Caco-2 (cell line): ENCODE measurements at regions not wholly inside any gene's neighbourhood (a gene's known extent, or its start where the extent isn't known, plus 50 kb on each side); places are given as distances from the start of the nearest gene placed in this dataset.
"Not testable (repeated sequence)": the region's sequence is repeated elsewhere in the genome, so short reads cannot be mapped to it uniquely, and the experiment has no call there.

ENCODE experiments used
- BruUV-seq: library from RNA; stranded (reverse); fragments of 400-500 nt; replicated peaks from 2 replicates; lab custom pipeline; 2021; lab: Mats Ljungman, UMichigan
- CTCF ChIA-PET: fragments of 300-600 bp; sonication (Branson Sonifier 250); formaldehyde crosslinking; loops from one replicate; lab custom pipeline; 2022; ENCODE audit warnings: antibody characterized with exemption; lab: Charles Lee
- POLR2A ChIA-PET: fragments of 300-600 bp; sonication (Branson Sonifier 250); formaldehyde crosslinking; loops from one replicate; lab custom pipeline; 2022; ENCODE audit warnings: antibody characterized with exemption; lab: Charles Lee
- DNase-seq, 2 experiments: peaks; one replicate each; pipeline versions ENCODE4 v3.0.0 to v3.0.0-alpha.2; 2020 to 2022
- H3K27me3 ChIP-seq: replicated peaks from 2 replicates; pipeline ENCODE4 v1.6.0; 2011; ENCODE audit warnings: low read length; ENCODE audit not compliant: control insufficient read depth, insufficient read depth
- H3K36me3 ChIP-seq: 2 replicates; pipeline ENCODE4 v1.5.1; 2011; ENCODE audit warnings: low read length; ENCODE audit not compliant: control insufficient read depth, insufficient read depth
- H3K4me1 ChIP-seq: fragments of 250-450 bp; sonication (Bioruptor Pico); 2 replicates; pipeline ENCODE4 v1.5.1; 2020; ENCODE audit warnings: mild to moderate bottlenecking
- H3K4me3 ChIP-seq: 2 replicates; pipeline ENCODE4 v1.5.1; 2011; ENCODE audit warnings: low read depth, mild to moderate bottlenecking, control low read depth, low read length
- H3K9me3 ChIP-seq: fragments of 250-450 bp; sonication (Bioruptor Pico); 2 replicates; pipeline ENCODE4 v1.5.1; 2020; ENCODE audit warnings: mild to moderate bottlenecking, moderate library complexity
- H3K27ac Mint-ChIP-seq: one replicate; pipeline ENCODE4 v1.8.0; 2022; ENCODE audit warnings: mixed read lengths; ENCODE audit not compliant: unreplicated experiment
- H3K27me3 Mint-ChIP-seq: one replicate; pipeline ENCODE4 v1.8.0; 2022; ENCODE audit warnings: mixed read lengths; ENCODE audit not compliant: insufficient read depth, unreplicated experiment
- H3K36me3 Mint-ChIP-seq: one replicate; pipeline ENCODE4 v1.8.0; 2022; ENCODE audit warnings: mild to moderate bottlenecking, mixed read lengths; ENCODE audit not compliant: insufficient read depth, unreplicated experiment
- H3K4me1 Mint-ChIP-seq: one replicate; pipeline ENCODE4 v1.8.0; 2022; ENCODE audit warnings: low read depth, mixed read lengths; ENCODE audit not compliant: unreplicated experiment
- H3K4me3 Mint-ChIP-seq: one replicate; pipeline ENCODE4 v1.8.0; 2022; ENCODE audit warnings: mild to moderate bottlenecking, moderate library complexity, mixed read lengths; ENCODE audit not compliant: unreplicated experiment
- H3K9me3 Mint-ChIP-seq: one replicate; pipeline ENCODE4 v1.8.0; 2022; ENCODE audit warnings: mixed read lengths; ENCODE audit not compliant: unreplicated experiment
- CTCF ChIP-seq, 2 experiments: fragments of 200-600 bp in 1 of 2; IDR thresholded peaks; 1 replicate in 1 of 2; 2 replicates in 1 of 2; pipeline versions ENCODE4 v1.5.1 to v1.8.0; 2011 to 2022; ENCODE audit warnings: antibody characterized with exemption in 1 of 2, control low read depth in 1 of 2, inconsistent platforms in 1 of 2, low read depth in 1 of 2, low read length in 1 of 2, mild to moderate bottlenecking in 1 of 2, moderate library complexity in 1 of 2; ENCODE audit not compliant: insufficient read depth in 1 of 2, severe bottlenecking in 1 of 2, unreplicated experiment in 1 of 2
- intact Hi-C: fragments of 100-400 bp; cut with micrococcal nuclease; formaldehyde crosslinking; loops from one replicate; pipeline ENCODE4 v1.10.0; 2022; ENCODE audit not compliant: unreplicated experiment

- CTCF ChIA-PET, POLR2A ChIA-PET, H3K27ac Mint-ChIP-seq, intact Hi-C loops, H3K9me3 ChIP-seq, H3K27me3 ChIP-seq, H3K36me3 ChIP-seq, H3K4me3 ChIP-seq, DNase-seq, H3K27me3 Mint-ChIP-seq, H3K4me1 ChIP-seq, BruUV-seq, H3K9me3 Mint-ChIP-seq, H3K4me1 Mint-ChIP-seq, H3K4me3 Mint-ChIP-seq, H3K36me3 Mint-ChIP-seq: not testable (repeated sequence)
Observed at GRCh38 chr2:94737736-94738342, 133.4 kb upstream of the TEKT4 start.

DNA sequence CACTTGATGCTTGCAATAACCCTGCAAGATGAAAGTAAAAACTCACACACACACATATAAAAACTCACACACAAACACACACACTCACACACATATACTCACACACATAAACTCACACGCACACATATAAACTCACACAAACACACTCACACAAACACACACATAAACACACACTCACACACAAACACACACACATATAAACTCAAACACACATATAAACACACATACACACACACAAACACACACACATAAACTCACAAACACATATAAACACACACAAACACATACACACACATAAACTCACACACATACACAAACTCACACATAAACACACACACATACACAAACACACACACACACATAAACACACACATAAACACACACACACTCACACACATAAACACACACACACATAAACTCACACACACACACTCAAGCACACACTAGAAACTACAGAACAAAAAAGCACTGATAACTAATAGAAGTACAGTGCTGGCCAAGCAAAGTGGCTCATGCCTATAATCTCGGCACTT lies 117.7 kb upstream of the TEKT4 start:
- no TSS peak for BruUV-seq
- peaks cover 11% of the 10 kb centered on the region for H3K27me3 Mint-ChIP-seq
- Histone ChIP-seq H3K4me1 (no peaks in the 10 kb centered on the region), H3K4me3 (no peak overlapping the region), H3K9me3 (no peaks in the 10 kb centered on the region), H3K27me3 (no peaks in the 10 kb centered on the region), H3K36me3 (no peaks in the 10 kb centered on the region)
- H3K4me3 Mint-ChIP-seq, result no peak overlapping the region
- H3K27ac Mint-ChIP-seq, result no peak overlapping the region
- intact Hi-C loops, result no loop called here
- DNase-seq, result no peak
- no peaks in the 10 kb centered on the region for H3K36me3 Mint-ChIP-seq
- ChIA-PET POLR2A (no interaction called here), CTCF (no interaction called here)
- H3K9me3 Mint-ChIP-seq, result no peaks in the 10 kb centered on the region
- no peak for TF ChIP-seq CTCF (IDR thresholded peaks at IDR 0.05; ENCODE audit: insufficient read depth in 1 of 2, low read depth in 1 of 2, low read length in 1 of 2, severe bottlenecking in 1 of 2, unreplicated experiment in 1 of 2)
- no peaks in the 10 kb centered on the region for H3K4me1 Mint-ChIP-seq

- Mint-ChIP-seq H3K9me3 (no peaks in the 10 kb centered on the region), H3K27ac (no peak overlapping the region), H3K36me3 (no peaks in the 10 kb centered on the region), H3K4me3 (no peak overlapping the region), H3K27me3 (peaks cover 6% of the 10 kb centered on the region), H3K4me1 (no peaks in the 10 kb centered on the region)
- Histone ChIP-seq H3K36me3 (no peaks in the 10 kb centered on the region), H3K9me3 (no peaks in the 10 kb centered on the region), H3K4me1 (no peaks in the 10 kb centered on the region), H3K27me3 (no peaks in the 10 kb centered on the region), H3K4me3 (no peak overlapping the region)
- no peak for TF ChIP-seq CTCF (IDR thresholded peaks at IDR 0.05; ENCODE audit: insufficient read depth in 1 of 2, low read depth in 1 of 2, low read length in 1 of 2, severe bottlenecking in 1 of 2, unreplicated experiment in 1 of 2)
- ChIA-PET POLR2A (no interaction called here), CTCF (no interaction called here)
- no peak for DNase-seq
- intact Hi-C loops, result loop anchor here (2.0 kb wide), 1 partner anchor 36 kb away; no protein-coding TSS in a partner anchor
- BruUV-seq, result no TSS peak
Observed at GRCh38 chr2:94758546-94758945, 112.7 kb upstream of the TEKT4 start.
